Stimulated activated CD8-positive, alpha-beta memory T cell treated with anti-CD3 and anti-CD28 coated beads, Interleukin-15, amount 100 ng/mL, for 1 hour (primary cell): ENCODE measurements at regions not wholly inside any gene's neighbourhood (a gene's known extent, or its start where the extent isn't known, plus 50 kb on each side); places are given as distances from the start of the nearest gene placed in this dataset.

Source experiments
- DNase-seq: peaks from one replicate; pipeline ENCODE4 v3.0.0-alpha.2; 2020; ENCODE audit warnings: low read depth

DNA sequence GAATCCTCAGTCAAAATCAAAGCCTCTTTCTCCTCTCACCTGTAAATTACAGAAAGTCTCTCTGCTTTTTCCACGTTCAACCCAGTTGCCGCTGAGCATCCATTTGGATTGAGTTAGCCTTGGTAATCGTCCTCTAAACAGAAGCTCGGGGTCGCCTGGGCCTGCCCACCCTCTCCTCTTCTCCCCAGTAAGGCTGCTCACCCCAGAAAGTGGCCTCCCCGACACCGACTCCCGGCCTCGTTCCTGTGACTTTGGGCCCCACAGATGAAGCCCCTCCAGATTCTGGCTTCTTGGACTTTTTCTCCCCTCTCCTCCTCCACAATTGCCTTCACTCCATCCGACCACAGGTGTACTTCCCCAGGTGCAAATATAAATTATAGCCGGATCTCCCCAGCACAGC is 1500.0 kb downstream of the BRD1 start:
- no peak for DNase-seq

- no peak for DNase-seq
Observed at GRCh38 chr22:48323746-48324145, 1503.9 kb downstream of the BRD1 start.

- no peak for DNase-seq
Observed at GRCh38 chr22:48322907-48323306, 1504.8 kb downstream of the BRD1 start.

- no peak for DNase-seq
Observed at GRCh38 chr22:48321986-48322545, 1505.6 kb downstream of the BRD1 start.

- DNase-seq: no peak
Observed at GRCh38 chr22:48320683-48321451, 1506.8 kb downstream of the BRD1 start.

- no peak for DNase-seq
Observed at GRCh38 chr22:48320048-48320682, 1507.5 kb downstream of the BRD1 start.

- DNase-seq: no peak
Observed at GRCh38 chr22:48319321-48320047, 1508.2 kb downstream of the BRD1 start.

DNA sequence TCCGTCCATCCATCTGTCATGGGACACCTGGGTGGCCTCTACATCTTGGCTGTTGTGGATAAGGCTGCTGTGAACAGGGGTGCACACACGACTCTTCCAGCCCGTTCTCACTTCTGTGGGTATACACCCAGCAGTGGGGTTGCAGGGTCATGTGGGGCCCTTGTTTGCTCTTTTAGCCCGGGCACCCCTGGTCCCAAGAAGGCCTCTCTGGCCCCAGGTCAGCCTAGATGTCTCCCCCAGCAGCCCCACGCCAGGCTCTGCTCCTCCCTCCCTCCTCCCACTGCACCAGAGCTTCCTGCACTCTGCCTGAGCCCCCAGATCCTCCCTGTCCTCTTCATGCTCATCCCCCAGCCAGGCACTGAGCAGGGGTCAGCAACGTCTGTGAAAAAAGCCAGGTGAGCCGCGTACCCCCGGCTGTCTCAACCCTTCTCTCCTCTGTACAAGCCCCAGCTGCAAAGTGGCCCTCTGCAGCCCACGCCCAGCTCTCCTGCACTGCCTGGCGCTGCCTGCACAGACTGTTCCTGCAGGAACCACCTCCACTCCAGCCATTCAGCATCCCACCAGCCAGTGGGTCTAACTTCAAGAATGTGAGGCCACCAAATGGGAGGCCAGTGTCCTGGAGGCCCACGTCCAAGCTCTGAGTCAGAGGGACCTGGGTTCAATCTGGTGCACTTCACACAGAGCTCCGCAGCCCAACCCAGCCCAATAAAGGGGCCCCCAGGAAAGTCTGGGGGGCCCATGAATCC is 1508.9 kb downstream of the BRD1 start:
- DNase-seq: no peak

- DNase-seq: no peak
Observed at GRCh38 chr22:48318173-48318572, 1509.5 kb downstream of the BRD1 start.

- DNase-seq: no peak
Observed at GRCh38 chr22:48316257-48317250, 1511.1 kb downstream of the BRD1 start.

DNA sequence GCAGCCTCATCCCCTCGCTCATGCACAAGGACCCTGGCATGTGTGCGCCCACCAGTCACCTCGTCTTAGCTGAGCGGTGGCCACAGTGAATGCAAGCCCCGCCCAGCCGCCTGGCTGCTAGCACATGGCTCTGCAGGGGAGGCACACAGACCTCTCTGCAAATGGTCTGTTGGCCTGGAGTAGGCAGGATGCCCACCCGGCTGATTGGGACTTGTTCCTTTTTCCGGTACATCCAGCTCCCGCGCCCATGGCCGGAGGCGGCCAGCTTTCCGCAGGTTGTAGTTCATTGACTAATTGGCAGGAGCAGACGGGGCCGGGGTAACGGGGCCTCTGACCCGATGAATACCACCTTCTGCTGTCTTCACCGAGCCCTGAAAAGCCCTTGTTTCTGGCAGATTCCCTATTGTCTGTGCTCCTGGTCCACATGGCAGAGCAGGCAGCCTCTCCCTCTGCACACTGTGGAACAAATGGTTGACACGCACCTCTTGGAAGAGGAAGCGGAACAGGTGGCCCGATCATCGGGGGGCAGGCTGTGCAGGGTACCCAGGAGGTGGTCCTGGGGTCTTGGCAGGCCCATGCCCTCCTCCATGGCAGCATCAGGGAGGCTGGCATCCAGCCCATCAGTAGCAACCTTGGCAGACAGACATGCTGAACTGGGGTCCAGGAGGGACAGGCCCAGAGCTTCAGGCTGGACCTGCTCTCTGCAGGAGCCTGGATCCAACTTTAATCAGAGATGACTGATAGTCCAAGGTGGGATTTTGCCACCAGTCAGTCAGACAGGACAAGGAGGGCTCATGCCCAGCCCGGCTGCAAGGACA is 1512.0 kb downstream of the BRD1 start:
- DNase-seq: no peak

- DNase-seq: no peak
Observed at GRCh38 chr22:48314073-48314472, 1513.6 kb downstream of the BRD1 start.

DNA sequence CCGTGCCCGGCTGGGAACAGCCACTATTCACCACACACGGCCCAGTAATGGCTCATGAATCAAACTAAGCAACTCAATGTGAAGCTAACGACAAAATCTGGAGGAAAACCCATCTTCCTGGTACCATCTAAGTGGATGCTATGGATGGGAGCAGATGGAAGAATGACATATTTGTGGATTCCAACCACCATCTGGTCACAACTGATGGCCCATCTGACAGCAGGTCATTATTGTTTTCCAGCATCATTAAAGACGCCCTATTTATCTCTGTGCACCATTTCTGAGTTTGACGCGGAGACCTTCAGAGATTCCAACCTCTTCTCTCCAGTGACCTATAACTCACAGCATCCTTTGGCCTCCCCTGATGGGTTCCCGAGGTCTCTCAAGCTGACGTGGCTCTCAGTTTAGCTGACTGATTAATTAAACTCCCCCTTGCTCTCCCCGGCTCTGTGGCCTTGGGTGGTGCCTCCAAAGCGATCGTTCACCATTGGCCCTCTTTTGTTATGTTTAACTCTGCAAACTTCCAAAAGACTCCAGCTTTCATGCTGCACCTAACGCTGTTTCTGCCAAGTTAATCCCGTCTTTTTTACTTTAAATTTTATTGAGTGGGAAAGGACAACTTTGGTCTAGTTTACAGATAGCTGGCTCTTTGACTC is 1514.4 kb downstream of the BRD1 start:
- DNase-seq: no peak

GRCh38 chr22:48310740-48311139 is 1516.9 kb downstream of the BRD1 start:
- DNase-seq: no peak

GRCh38 chr22:48310289-48310688 is 1517.4 kb downstream of the BRD1 start:
- DNase-seq: no peak

DNA sequence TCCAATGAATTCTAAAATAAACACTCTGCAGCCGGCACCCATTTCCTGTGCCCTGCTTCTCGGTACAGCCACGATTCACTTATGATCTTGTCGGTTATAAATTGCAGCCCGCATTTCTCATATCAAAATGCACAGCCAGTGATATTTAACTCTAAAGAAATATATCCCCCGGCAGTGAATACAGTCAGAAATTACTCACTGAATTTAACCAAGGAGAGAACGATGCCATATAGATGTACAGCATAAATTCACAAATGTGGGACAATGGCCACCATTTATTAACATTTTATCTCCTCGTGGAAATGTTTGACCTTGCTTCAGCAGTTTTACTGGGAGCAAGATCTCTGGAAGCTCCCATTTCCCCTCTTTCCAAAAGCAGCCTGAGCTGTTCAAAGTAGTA is 1517.8 kb downstream of the BRD1 start:
- DNase-seq: no peak

- no peak for DNase-seq
Observed at GRCh38 chr22:48309115-48309705, 1518.5 kb downstream of the BRD1 start.

GRCh38 chr22:48307931-48308330 is 1519.7 kb downstream of the BRD1 start:
- no peak for DNase-seq
